ENCODE measurements at regions not wholly inside any gene's neighbourhood (a gene's known extent, or its start where the extent isn't known, plus 50 kb on each side); places are given as distances from the start of the nearest gene placed in this dataset.
"Not testable (repeated sequence)": the region's sequence is repeated elsewhere in the genome, so short reads cannot be mapped to it uniquely, and the experiment has no call there.

- DNase-seq (ENCODE audit: low read depth), result no peak
Measured at GRCh38 chr1:73854527-73854926, 343.4 kb downstream of the LRRIQ3 start.

- DNase-seq (ENCODE audit: low read depth), result no peak
Measured at GRCh38 chr1:73842436-73842835, 355.5 kb downstream of the LRRIQ3 start.

GRCh38 chr1:73839922-73840321 lies 358.1 kb downstream of the LRRIQ3 start:
- peak; percentile 13 for DNase-seq (ENCODE audit: low read depth)

GRCh38 chr1:73832276-73833181 lies 365.4 kb downstream of the LRRIQ3 start:
- no peak for DNase-seq (ENCODE audit: low read depth)

GRCh38 chr1:73827283-73827682 lies 370.7 kb downstream of the LRRIQ3 start:
- DNase-seq (ENCODE audit: low read depth), result not testable (repeated sequence)

- DNase-seq (ENCODE audit: low read depth), result no peak
Measured at GRCh38 chr1:73824065-73824464, 373.9 kb downstream of the LRRIQ3 start.

- no peak for DNase-seq (ENCODE audit: low read depth)
Measured at GRCh38 chr1:73821520-73821919, 376.5 kb downstream of the LRRIQ3 start.

GRCh38 chr1:73820843-73821242 lies 377.1 kb downstream of the LRRIQ3 start:
- no peak for DNase-seq (ENCODE audit: low read depth)

GRCh38 chr1:73813716-73814115 lies 384.3 kb downstream of the LRRIQ3 start:
- no peak for DNase-seq (ENCODE audit: low read depth)

GRCh38 chr1:73813236-73813635 lies 384.7 kb downstream of the LRRIQ3 start:
- DNase-seq (ENCODE audit: low read depth), result no peak

GRCh38 chr1:73811798-73812197 lies 386.2 kb downstream of the LRRIQ3 start:
- no peak for DNase-seq (ENCODE audit: low read depth)

- no peak for DNase-seq (ENCODE audit: low read depth)
Measured at GRCh38 chr1:73804935-73805334, 393.0 kb downstream of the LRRIQ3 start.

GRCh38 chr1:73803380-73803779 lies 394.6 kb downstream of the LRRIQ3 start:
- no peak for DNase-seq (ENCODE audit: low read depth)

GRCh38 chr1:73801912-73802429 lies 396.0 kb downstream of the LRRIQ3 start:
- no peak for DNase-seq (ENCODE audit: low read depth)

- peak; percentile 80 for DNase-seq (ENCODE audit: low read depth)
Measured at GRCh38 chr1:73800376-73800775, 397.6 kb downstream of the LRRIQ3 start.

GRCh38 chr1:73789965-73790364 lies 408.0 kb downstream of the LRRIQ3 start:
- DNase-seq (ENCODE audit: low read depth), result peak; percentile 28

GRCh38 chr1:73784026-73784425 lies 413.9 kb downstream of the LRRIQ3 start:
- DNase-seq (ENCODE audit: low read depth), result no peak

- DNase-seq (ENCODE audit: low read depth), result no peak
Measured at GRCh38 chr1:73783352-73783751, 414.6 kb downstream of the LRRIQ3 start.

GRCh38 chr1:73782901-73783300 lies 415.1 kb downstream of the LRRIQ3 start:
- no peak for DNase-seq (ENCODE audit: low read depth)

GRCh38 chr1:73781251-73781650 lies 416.7 kb downstream of the LRRIQ3 start:
- peak; percentile 32 for DNase-seq (ENCODE audit: low read depth)

- DNase-seq (ENCODE audit: low read depth), result no peak
Measured at GRCh38 chr1:73778471-73778870, 419.5 kb downstream of the LRRIQ3 start.

GRCh38 chr1:73775896-73776295 lies 422.1 kb downstream of the LRRIQ3 start:
- no peak for DNase-seq (ENCODE audit: low read depth)

GRCh38 chr1:73772941-73773340 lies 425.0 kb downstream of the LRRIQ3 start:
- DNase-seq (ENCODE audit: low read depth), result no peak

All from renal cortical epithelial cell (primary cell).